GM19025 (cell line): ENCODE measurements at regions not wholly inside any gene's neighbourhood (a gene's known extent, or its start where the extent isn't known, plus 50 kb on each side); places are given as distances from the start of the nearest gene placed in this dataset.

Experiments used
- ATAC-seq: cut with Tn5 transposase; IDR thresholded peaks from one replicate; pipeline ENCODE4 v1.9.1; 2021; ENCODE audit warnings: mild to moderate bottlenecking, low read depth, moderate library complexity; ENCODE audit not compliant: unreplicated experiment

- ATAC-seq, result no peak
Measured at GRCh38 chr1:75668813-75669212, 55.7 kb upstream of the ACADM start.

GRCh38 chr1:75671708-75672107 is 52.8 kb upstream of the ACADM start:
- peak; percentile 54 for ATAC-seq

- no peak for ATAC-seq
Measured at GRCh38 chr1:75672108-75672507, 52.4 kb upstream of the ACADM start.

GRCh38 chr1:75672528-75673393 is 51.7 kb upstream of the ACADM start:
- no peak for ATAC-seq

- no peak for ATAC-seq
Measured at GRCh38 chr1:75673399-75673798, 51.1 kb upstream of the ACADM start.

- no peak for ATAC-seq
Measured at GRCh38 chr1:75673885-75674284, 50.6 kb upstream of the ACADM start.
